Caco-2 (cell line): ENCODE measurements at regions not wholly inside any gene's neighbourhood (a gene's known extent, or its start where the extent isn't known, plus 50 kb on each side); places are given as distances from the start of the nearest gene placed in this dataset.

Source experiments
- BruUV-seq: library from RNA; stranded (reverse); fragments of 400-500 nt; replicated peaks from 2 replicates; lab custom pipeline; 2021; lab: Mats Ljungman, UMichigan
- CTCF ChIA-PET: fragments of 300-600 bp; sonication (Branson Sonifier 250); formaldehyde crosslinking; loops from one replicate; lab custom pipeline; 2022; ENCODE audit warnings: antibody characterized with exemption; lab: Charles Lee
- POLR2A ChIA-PET: fragments of 300-600 bp; sonication (Branson Sonifier 250); formaldehyde crosslinking; loops from one replicate; lab custom pipeline; 2022; ENCODE audit warnings: antibody characterized with exemption; lab: Charles Lee
- DNase-seq, 2 experiments: peaks; one replicate each; pipeline versions ENCODE4 v3.0.0 to v3.0.0-alpha.2; 2020 to 2022
- H3K27me3 ChIP-seq: replicated peaks from 2 replicates; pipeline ENCODE4 v1.6.0; 2011; ENCODE audit warnings: low read length; ENCODE audit not compliant: control insufficient read depth, insufficient read depth
- H3K36me3 ChIP-seq: 2 replicates; pipeline ENCODE4 v1.5.1; 2011; ENCODE audit warnings: low read length; ENCODE audit not compliant: control insufficient read depth, insufficient read depth
- H3K4me1 ChIP-seq: fragments of 250-450 bp; sonication (Bioruptor Pico); 2 replicates; pipeline ENCODE4 v1.5.1; 2020; ENCODE audit warnings: mild to moderate bottlenecking
- H3K4me3 ChIP-seq: 2 replicates; pipeline ENCODE4 v1.5.1; 2011; ENCODE audit warnings: low read depth, mild to moderate bottlenecking, control low read depth, low read length
- H3K9me3 ChIP-seq: fragments of 250-450 bp; sonication (Bioruptor Pico); 2 replicates; pipeline ENCODE4 v1.5.1; 2020; ENCODE audit warnings: mild to moderate bottlenecking, moderate library complexity
- H3K27ac Mint-ChIP-seq: one replicate; pipeline ENCODE4 v1.8.0; 2022; ENCODE audit warnings: mixed read lengths; ENCODE audit not compliant: unreplicated experiment
- H3K27me3 Mint-ChIP-seq: one replicate; pipeline ENCODE4 v1.8.0; 2022; ENCODE audit warnings: mixed read lengths; ENCODE audit not compliant: insufficient read depth, unreplicated experiment
- H3K36me3 Mint-ChIP-seq: one replicate; pipeline ENCODE4 v1.8.0; 2022; ENCODE audit warnings: mild to moderate bottlenecking, mixed read lengths; ENCODE audit not compliant: insufficient read depth, unreplicated experiment
- H3K4me1 Mint-ChIP-seq: one replicate; pipeline ENCODE4 v1.8.0; 2022; ENCODE audit warnings: low read depth, mixed read lengths; ENCODE audit not compliant: unreplicated experiment
- H3K4me3 Mint-ChIP-seq: one replicate; pipeline ENCODE4 v1.8.0; 2022; ENCODE audit warnings: mild to moderate bottlenecking, moderate library complexity, mixed read lengths; ENCODE audit not compliant: unreplicated experiment
- H3K9me3 Mint-ChIP-seq: one replicate; pipeline ENCODE4 v1.8.0; 2022; ENCODE audit warnings: mixed read lengths; ENCODE audit not compliant: unreplicated experiment
- CTCF ChIP-seq, 2 experiments: fragments of 200-600 bp in 1 of 2; IDR thresholded peaks; 1 replicate in 1 of 2; 2 replicates in 1 of 2; pipeline versions ENCODE4 v1.5.1 to v1.8.0; 2011 to 2022; ENCODE audit warnings: antibody characterized with exemption in 1 of 2, control low read depth in 1 of 2, inconsistent platforms in 1 of 2, low read depth in 1 of 2, low read length in 1 of 2, mild to moderate bottlenecking in 1 of 2, moderate library complexity in 1 of 2; ENCODE audit not compliant: insufficient read depth in 1 of 2, severe bottlenecking in 1 of 2, unreplicated experiment in 1 of 2
- intact Hi-C: fragments of 100-400 bp; cut with micrococcal nuclease; formaldehyde crosslinking; loops from one replicate; pipeline ENCODE4 v1.10.0; 2022; ENCODE audit not compliant: unreplicated experiment

- no peaks in the 10 kb centered on the region for H3K36me3 Mint-ChIP-seq
- Histone ChIP-seq H3K4me3 (no peak overlapping the region), H3K36me3 (no peaks in the 10 kb centered on the region), H3K4me1 (0 out of 2 replicates have a peak, but pooled peaks cover under 1% of the 10 kb centered on the region), H3K27me3 (no peaks in the 10 kb centered on the region), H3K9me3 (no peaks in the 10 kb centered on the region)
- DNase-seq, result no peak
- no peak overlapping the region for H3K4me3 Mint-ChIP-seq
- ChIA-PET CTCF (interaction anchor here (0.6 kb wide), 1 partner anchor 78 kb away, joined by 4 read pairs; no protein-coding TSS in a partner anchor), POLR2A (no interaction called here)
- H3K4me1 Mint-ChIP-seq, result peaks cover 18% of the 10 kb centered on the region
- no peak for TF ChIP-seq CTCF (IDR thresholded peaks at IDR 0.05; ENCODE audit: insufficient read depth in 1 of 2, low read depth in 1 of 2, low read length in 1 of 2, severe bottlenecking in 1 of 2, unreplicated experiment in 1 of 2)
- intact Hi-C loops, result loop anchor here (10.0 kb wide), 1 partner anchor 384 kb away; no protein-coding TSS in a partner anchor
- H3K27ac Mint-ChIP-seq, result no peak overlapping the region
- BruUV-seq, result no TSS peak
- no peaks in the 10 kb centered on the region for H3K9me3 Mint-ChIP-seq
- no peaks in the 10 kb centered on the region for H3K27me3 Mint-ChIP-seq
Observed at GRCh38 chr2:16019060-16019480, 78.7 kb downstream of the MYCN start.

GRCh38 chr2:16018277-16019059 lies 78.1 kb downstream of the MYCN start:
- H3K27me3 ChIP-seq, result no peaks in the 10 kb centered on the region
- intact Hi-C loops, result loop anchor here (10.0 kb wide), 1 partner anchor 384 kb away; no protein-coding TSS in a partner anchor
- no peaks in the 10 kb centered on the region for H3K9me3 Mint-ChIP-seq
- BruUV-seq, result no TSS peak
- POLR2A ChIA-PET, result no interaction called here
- H3K27me3 Mint-ChIP-seq, result no peaks in the 10 kb centered on the region
- no peak overlapping the region for H3K4me3 ChIP-seq
- no peaks in the 10 kb centered on the region for H3K9me3 ChIP-seq
- DNase-seq, result no peak
- peaks cover 2% of the 10 kb centered on the region for H3K36me3 Mint-ChIP-seq
- peaks cover 22% of the 10 kb centered on the region for H3K4me1 Mint-ChIP-seq
- H3K27ac Mint-ChIP-seq, result no peak overlapping the region
- TF ChIP-seq CTCF (IDR thresholded peaks at IDR 0.05; ENCODE audit: insufficient read depth in 1 of 2, low read depth in 1 of 2, low read length in 1 of 2, severe bottlenecking in 1 of 2, unreplicated experiment in 1 of 2), result no peak
- CTCF ChIA-PET, result no interaction called here
- H3K4me1 ChIP-seq, result peaks cover 6% of the 10 kb centered on the region; the same call in 1 of the 2 replicates
- H3K36me3 ChIP-seq, result no peaks in the 10 kb centered on the region
- H3K4me3 Mint-ChIP-seq, result no peak overlapping the region

GRCh38 chr2:16016282-16016681 lies 75.9 kb downstream of the MYCN start:
- no TSS peak for BruUV-seq
- H3K9me3 Mint-ChIP-seq, result no peaks in the 10 kb centered on the region
- no peak for TF ChIP-seq CTCF (IDR thresholded peaks at IDR 0.05; ENCODE audit: insufficient read depth in 1 of 2, low read depth in 1 of 2, low read length in 1 of 2, severe bottlenecking in 1 of 2, unreplicated experiment in 1 of 2)
- no peaks in the 10 kb centered on the region for H3K27me3 Mint-ChIP-seq
- peaks cover 31% of the 10 kb centered on the region for H3K4me1 Mint-ChIP-seq
- ChIA-PET CTCF (no interaction called here), POLR2A (no interaction called here)
- Histone ChIP-seq H3K9me3 (no peaks in the 10 kb centered on the region), H3K4me1 (peaks cover 18% of the 10 kb centered on the region; the same call in 1 of the 2 replicates), H3K36me3 (no peaks in the 10 kb centered on the region), H3K27me3 (no peaks in the 10 kb centered on the region), H3K4me3 (no peak overlapping the region)
- DNase-seq, result no peak
- H3K27ac Mint-ChIP-seq, result no peak overlapping the region
- intact Hi-C loops, result loop anchor here (10.0 kb wide), 1 partner anchor 381 kb away; no protein-coding TSS in a partner anchor
- peaks cover 13% of the 10 kb centered on the region for H3K36me3 Mint-ChIP-seq
- H3K4me3 Mint-ChIP-seq, result no peak overlapping the region
